Natural killer cell (primary cell): ENCODE measurements at regions not wholly inside any gene's neighbourhood (a gene's known extent, or its start where the extent isn't known, plus 50 kb on each side); places are given as distances from the start of the nearest gene placed in this dataset.

Source experiments
- ATAC-seq, 3 donors: fragments of 150-1000 bp in 2 of 3; fragments of 200-7000 bp in 1 of 3; cut with Tn5 transposase; 1 replicate in 1 of 3; 2 replicates in 2 of 3; pipeline ENCODE4 v1.10.0; 2021; ENCODE audit warnings: mild to moderate bottlenecking in 2 of 3, moderate library complexity in 2 of 3
- DNase-seq, 2 donors: peaks; one replicate each; pipeline versions ENCODE4 v3.0.0 to v3.0.0-alpha.2; 2013 to 2021; ENCODE audit warnings: mixed read lengths in 1 of 2
- H3K27ac ChIP-seq: one replicate; pipeline ENCODE4 v1.5.1; 2013; ENCODE audit warnings: mild to moderate bottlenecking, low read length
- H3K27me3 ChIP-seq: one replicate; pipeline ENCODE4 v1.6.1; 2013; ENCODE audit warnings: low read length; ENCODE audit not compliant: control insufficient read depth, insufficient read depth
- H3K36me3 ChIP-seq: one replicate; pipeline ENCODE4 v1.6.1; 2013; ENCODE audit warnings: low read length; ENCODE audit not compliant: control insufficient read depth, insufficient read depth
- H3K4me1 ChIP-seq: one replicate; pipeline ENCODE4 v1.6.1; 2013; ENCODE audit warnings: low read length; ENCODE audit not compliant: control insufficient read depth, insufficient read depth
- H3K4me3 ChIP-seq: one replicate; pipeline ENCODE4 v1.5.1; 2013; ENCODE audit warnings: low read length
- H3K9me3 ChIP-seq: one replicate; pipeline ENCODE4 v1.6.1; 2013; ENCODE audit warnings: low read length; ENCODE audit not compliant: control insufficient read depth, insufficient read depth
- H3K27ac Mint-ChIP-seq, 2 donors: one replicate each; pipeline ENCODE4 v1.8.0; 2022; ENCODE audit warnings: mild to moderate bottlenecking in 2 of 2, mixed read lengths in 2 of 2, moderate library complexity in 1 of 2
- H3K27me3 Mint-ChIP-seq, 2 donors: one replicate each; pipeline ENCODE4 v1.8.0; 2022; ENCODE audit warnings: low read depth in 2 of 2, mixed read lengths in 2 of 2
- H3K36me3 Mint-ChIP-seq: one replicate; pipeline ENCODE4 v1.8.0; 2022; ENCODE audit warnings: mixed read lengths
- H3K4me1 Mint-ChIP-seq, 2 donors: one replicate each; pipeline ENCODE4 v1.8.0; 2022; ENCODE audit warnings: mixed read lengths in 2 of 2
- H3K4me3 Mint-ChIP-seq: one replicate; pipeline ENCODE4 v1.8.0; 2022; ENCODE audit warnings: mild to moderate bottlenecking, moderate library complexity, mixed read lengths
- H3K9me3 Mint-ChIP-seq, 2 donors: one replicate each; pipeline ENCODE4 v1.8.0; 2022; ENCODE audit warnings: mixed read lengths in 2 of 2
- WGBS: methylation state at CpG from one replicate; pipeline ENCODE4 v1.1.7; 2013; ENCODE audit warnings: missing lambda C conversion rate; ENCODE audit not compliant: insufficient coverage; 5-methylcytosine and 5-hydroxymethylcytosine counted together
- intact Hi-C: fragments of 100-400 bp; cut with micrococcal nuclease; formaldehyde crosslinking; loops from one replicate; pipeline ENCODE4 v1.14.2; 2022
- TF ChIP-seq, protein P1 (sequence below): fragments of 200-600 bp; IDR thresholded peaks from one replicate; pipeline ENCODE4 v1.8.0; 2022; ENCODE audit warnings: antibody characterized with exemption

DNA sequence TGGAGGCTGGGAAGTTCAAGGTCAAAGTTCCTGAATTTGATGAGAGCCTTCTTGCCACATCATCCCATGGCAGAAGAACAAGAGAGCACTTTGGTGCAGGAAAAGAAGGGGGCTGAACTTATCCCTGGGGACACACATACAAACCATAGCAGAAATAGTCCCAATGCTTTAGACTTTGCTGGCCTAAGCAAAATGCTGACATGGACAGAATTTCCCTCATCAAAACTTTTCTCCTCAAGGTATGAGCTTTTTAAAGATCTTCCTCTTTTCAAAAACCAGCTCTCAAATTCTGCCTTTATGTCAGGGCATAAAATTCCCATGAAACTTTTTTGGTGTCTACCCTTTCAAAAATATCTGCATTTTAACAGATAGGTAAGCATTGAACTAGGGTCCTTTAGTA, 341.8 kb upstream of the SMARCA2 start:
- no peaks in the 10 kb centered on the region for H3K27me3 ChIP-seq
- no peak for ATAC-seq
- H3K4me3 Mint-ChIP-seq, result no peak overlapping the region
- peaks cover 0 to 2% of the 10 kb centered on the region in 2 donors for H3K9me3 Mint-ChIP-seq
- H3K9me3 ChIP-seq, result no peaks in the 10 kb centered on the region
- H3K27ac ChIP-seq, result no peak overlapping the region
- TF ChIP-seq, protein P1, sequence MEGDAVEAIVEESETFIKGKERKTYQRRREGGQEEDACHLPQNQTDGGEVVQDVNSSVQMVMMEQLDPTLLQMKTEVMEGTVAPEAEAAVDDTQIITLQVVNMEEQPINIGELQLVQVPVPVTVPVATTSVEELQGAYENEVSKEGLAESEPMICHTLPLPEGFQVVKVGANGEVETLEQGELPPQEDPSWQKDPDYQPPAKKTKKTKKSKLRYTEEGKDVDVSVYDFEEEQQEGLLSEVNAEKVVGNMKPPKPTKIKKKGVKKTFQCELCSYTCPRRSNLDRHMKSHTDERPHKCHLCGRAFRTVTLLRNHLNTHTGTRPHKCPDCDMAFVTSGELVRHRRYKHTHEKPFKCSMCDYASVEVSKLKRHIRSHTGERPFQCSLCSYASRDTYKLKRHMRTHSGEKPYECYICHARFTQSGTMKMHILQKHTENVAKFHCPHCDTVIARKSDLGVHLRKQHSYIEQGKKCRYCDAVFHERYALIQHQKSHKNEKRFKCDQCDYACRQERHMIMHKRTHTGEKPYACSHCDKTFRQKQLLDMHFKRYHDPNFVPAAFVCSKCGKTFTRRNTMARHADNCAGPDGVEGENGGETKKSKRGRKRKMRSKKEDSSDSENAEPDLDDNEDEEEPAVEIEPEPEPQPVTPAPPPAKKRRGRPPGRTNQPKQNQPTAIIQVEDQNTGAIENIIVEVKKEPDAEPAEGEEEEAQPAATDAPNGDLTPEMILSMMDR, result no peak
- H3K36me3 ChIP-seq, result no peaks in the 10 kb centered on the region
- H3K36me3 Mint-ChIP-seq, result no peaks in the 10 kb centered on the region
- DNase-seq, result no peak
- H3K4me1 ChIP-seq, result no peaks in the 10 kb centered on the region
- no peaks in the 10 kb centered on the region for H3K27me3 Mint-ChIP-seq
- no peak overlapping the region for H3K27ac Mint-ChIP-seq
- no peaks in the 10 kb centered on the region for H3K4me1 Mint-ChIP-seq
- intact Hi-C loops, result no loop called here
- H3K4me3 ChIP-seq, result no peak overlapping the region

- DNase-seq, result no peak
- H3K4me1 ChIP-seq, result no peaks in the 10 kb centered on the region
- H3K27ac ChIP-seq, result no peak overlapping the region
- Mint-ChIP-seq H3K4me1 (no peaks in the 10 kb centered on the region), H3K4me3 (no peak overlapping the region), H3K27ac (no peak overlapping the region), H3K36me3 (no peaks in the 10 kb centered on the region), H3K9me3 (peaks cover 0 to 4% of the 10 kb centered on the region in 2 donors), H3K27me3 (no peaks in the 10 kb centered on the region)
- no peaks in the 10 kb centered on the region for H3K36me3 ChIP-seq
- no peaks in the 10 kb centered on the region for H3K27me3 ChIP-seq
- intact Hi-C loops, result no loop called here
- H3K9me3 ChIP-seq, result no peaks in the 10 kb centered on the region
- no peak overlapping the region for H3K4me3 ChIP-seq
- 77% methylated on average over 2 of the region's 3 CpGs for WGBS
- TF ChIP-seq, protein P1, result no peak
- ATAC-seq, result no peak
These were observed 338.4 kb upstream of the SMARCA2 start for GRCh38 chr9:1676771-1677170.

GRCh38 chr9:1683951-1684350, 331.2 kb upstream of the SMARCA2 start:
- Histone ChIP-seq H3K4me3 (no peak overlapping the region), H3K36me3 (no peaks in the 10 kb centered on the region), H3K27ac (no peak overlapping the region), H3K4me1 (no peaks in the 10 kb centered on the region), H3K9me3 (no peaks in the 10 kb centered on the region), H3K27me3 (no peaks in the 10 kb centered on the region)
- 91% methylated on average over 2 of the region's 2 CpGs for WGBS
- intact Hi-C loops, result no loop called here
- Mint-ChIP-seq H3K36me3 (no peaks in the 10 kb centered on the region), H3K4me3 (no peak overlapping the region), H3K4me1 (no peaks in the 10 kb centered on the region), H3K27me3 (no peaks in the 10 kb centered on the region), H3K27ac (no peak overlapping the region), H3K9me3 (peaks cover 2 to 3% of the 10 kb centered on the region in 2 donors)
- ATAC-seq (no peak), DNase-seq (no peak)
- TF ChIP-seq, protein P1, result no peak

- ATAC-seq, result no peak
These were observed 316.2 kb upstream of the SMARCA2 start for GRCh38 chr9:1698991-1699390.

More at GRCh38 chr9:1698991-1699390, 316.2 kb upstream of the SMARCA2 start:
- H3K4me1 ChIP-seq, result no peaks in the 10 kb centered on the region
- no peak overlapping the region for H3K27ac ChIP-seq
- TF ChIP-seq, protein P1, result no peak
- H3K36me3 Mint-ChIP-seq, result no peaks in the 10 kb centered on the region
- WGBS, result 91% methylated on average over 5 of the region's 5 CpGs
- no peaks in the 10 kb centered on the region for H3K9me3 ChIP-seq
- H3K27me3 ChIP-seq, result no peaks in the 10 kb centered on the region
- peaks cover 4 to 13% of the 10 kb centered on the region in 2 donors for H3K27me3 Mint-ChIP-seq
- no peak overlapping the region for H3K27ac Mint-ChIP-seq
- H3K4me3 ChIP-seq, result no peak overlapping the region
- no peaks in the 10 kb centered on the region for H3K36me3 ChIP-seq
- no peaks in the 10 kb centered on the region for H3K4me1 Mint-ChIP-seq
- no peak for DNase-seq
- intact Hi-C loops, result no loop called here
- H3K4me3 Mint-ChIP-seq, result no peak overlapping the region
- peaks cover 0 to 5% of the 10 kb centered on the region in 2 donors for H3K9me3 Mint-ChIP-seq
